Duodenal mucosa (tissue), 2 donors: ENCODE measurements at regions not wholly inside any gene's neighbourhood (a gene's known extent, or its start where the extent isn't known, plus 50 kb on each side); places are given as distances from the start of the nearest gene placed in this dataset.

Experiments
- H3K27ac ChIP-seq: one replicate; pipeline ENCODE4 v1.7.0; 2013; ENCODE audit warnings: low read depth, low read length
- H3K27me3 ChIP-seq, 2 donors: one replicate each; pipeline ENCODE4 v1.7.0; 2013; ENCODE audit warnings: low read length in 2 of 2, control low read depth in 1 of 2; ENCODE audit not compliant: insufficient read depth in 2 of 2, control insufficient read depth in 1 of 2
- H3K36me3 ChIP-seq, 2 donors: one replicate each; pipeline ENCODE4 v1.7.0; 2013; ENCODE audit warnings: low read length in 2 of 2, control low read depth in 1 of 2; ENCODE audit not compliant: insufficient read depth in 2 of 2, control insufficient read depth in 1 of 2
- H3K4me1 ChIP-seq, 2 donors: one replicate each; pipeline ENCODE4 v1.7.0; 2013; ENCODE audit warnings: low read length in 2 of 2, control low read depth in 1 of 2; ENCODE audit not compliant: insufficient read depth in 2 of 2, control insufficient read depth in 1 of 2
- H3K4me3 ChIP-seq, 2 donors: one replicate each; pipeline ENCODE4 v1.7.0; 2013; ENCODE audit warnings: low read length in 2 of 2, low read depth in 1 of 2
- H3K9ac ChIP-seq, 2 donors: one replicate each; pipeline ENCODE4 v1.7.0; 2013; ENCODE audit warnings: low read length in 2 of 2, low read depth in 1 of 2
- H3K9me3 ChIP-seq, 2 donors: one replicate each; pipeline ENCODE4 v1.7.0; 2013; ENCODE audit warnings: low read length in 2 of 2, control low read depth in 1 of 2; ENCODE audit not compliant: control insufficient read depth in 1 of 2

DNA sequence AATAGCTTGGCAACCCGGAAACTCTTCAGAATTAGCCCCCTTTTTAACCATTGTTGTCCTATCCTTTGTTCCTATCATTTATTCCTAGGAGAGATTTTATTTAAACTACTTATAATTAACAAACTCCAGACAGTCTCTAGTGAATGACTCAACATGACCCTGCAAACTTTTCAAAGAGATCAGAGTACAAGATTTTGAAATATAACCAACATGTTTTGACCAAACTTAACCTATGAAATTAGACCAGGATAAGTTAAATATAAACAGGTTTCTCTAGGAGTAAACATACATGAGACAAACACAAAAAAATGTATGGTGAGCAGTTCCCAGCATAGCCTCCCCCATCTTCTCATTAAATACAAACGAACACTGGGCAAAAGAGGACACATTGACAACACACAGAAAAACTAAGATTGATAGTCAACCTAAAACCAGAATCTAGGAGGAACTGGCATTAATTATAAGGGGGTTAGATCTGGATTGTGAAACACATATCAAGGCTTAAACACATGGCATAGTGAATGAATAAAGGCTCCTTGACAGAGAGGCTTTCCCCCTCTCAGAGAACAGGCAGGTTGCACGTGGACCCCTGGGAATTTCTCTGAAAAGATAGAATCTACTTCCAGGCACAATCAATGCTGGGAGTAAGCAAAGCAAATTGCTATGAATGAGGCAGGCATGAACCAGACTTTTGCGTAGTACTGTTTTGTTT is 284.1 kb downstream of the IRS1 start:
- no peaks in the 10 kb centered on the region for H3K36me3 ChIP-seq
- H3K9ac ChIP-seq, result no peak overlapping the region
- H3K27ac ChIP-seq, result no peak overlapping the region
- no peaks in the 10 kb centered on the region for H3K4me1 ChIP-seq
- no peaks in the 10 kb centered on the region for H3K27me3 ChIP-seq
- no peak overlapping the region for H3K4me3 ChIP-seq
- H3K9me3 ChIP-seq, result no peaks in the 10 kb centered on the region

DNA sequence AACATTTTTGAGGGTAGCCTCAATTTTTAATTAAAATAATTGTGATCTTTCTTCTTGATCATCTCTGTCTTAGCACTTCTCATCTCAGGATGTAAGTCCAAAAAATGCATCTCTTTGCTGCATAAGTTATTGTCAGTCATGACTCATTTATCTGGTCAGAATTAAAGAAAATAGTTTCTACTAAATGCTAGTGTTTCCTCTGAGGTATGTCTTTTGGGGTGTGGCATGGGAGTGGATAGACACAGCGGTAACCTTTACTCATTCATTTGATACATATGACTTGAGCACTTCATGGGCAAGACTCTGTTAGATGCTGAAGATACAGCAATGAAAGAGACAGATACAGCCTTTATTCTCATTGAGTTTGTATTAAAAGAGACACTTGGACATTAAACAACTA is 284.7 kb downstream of the IRS1 start:
- Histone ChIP-seq H3K9ac (no peak overlapping the region), H3K4me1 (no peaks in the 10 kb centered on the region), H3K27me3 (no peaks in the 10 kb centered on the region), H3K9me3 (no peaks in the 10 kb centered on the region), H3K4me3 (no peak overlapping the region), H3K27ac (no peak overlapping the region), H3K36me3 (no peaks in the 10 kb centered on the region)

- Histone ChIP-seq H3K36me3 (no peaks in the 10 kb centered on the region), H3K27ac (no peak overlapping the region), H3K4me3 (no peak overlapping the region), H3K9ac (no peak overlapping the region), H3K27me3 (no peaks in the 10 kb centered on the region), H3K4me1 (no peaks in the 10 kb centered on the region), H3K9me3 (no peaks in the 10 kb centered on the region)
These were observed 288.3 kb downstream of the IRS1 start for GRCh38 chr2:226511311-226511710.

- H3K27ac ChIP-seq, result no peak overlapping the region
- H3K9ac ChIP-seq, result no peak overlapping the region
- no peaks in the 10 kb centered on the region for H3K9me3 ChIP-seq
- H3K4me1 ChIP-seq, result no peaks in the 10 kb centered on the region
- H3K27me3 ChIP-seq, result no peaks in the 10 kb centered on the region
- H3K36me3 ChIP-seq, result no peaks in the 10 kb centered on the region
- no peak overlapping the region for H3K4me3 ChIP-seq
These were observed 290.9 kb downstream of the IRS1 start for GRCh38 chr2:226508683-226509082.

DNA sequence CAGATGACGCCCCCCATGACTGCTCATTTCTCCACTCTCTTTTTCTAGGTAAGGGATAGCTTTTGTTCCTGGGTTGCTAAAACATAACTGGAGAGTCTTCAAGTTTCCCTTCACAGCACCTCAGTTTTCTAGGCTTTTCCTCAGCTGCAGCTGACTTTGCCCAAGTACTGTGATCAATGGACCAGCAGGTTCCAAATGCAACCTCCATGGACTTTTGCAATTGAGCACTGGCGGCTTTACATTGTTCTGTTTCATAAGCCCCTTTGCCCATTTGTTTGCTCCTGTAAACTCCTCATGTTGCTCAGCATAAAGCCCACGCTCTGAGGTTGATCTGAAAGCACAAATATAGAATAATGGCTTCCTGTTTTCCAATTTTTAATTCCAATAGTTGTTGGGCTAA is 291.6 kb downstream of the IRS1 start:
- Histone ChIP-seq H3K4me3 (no peak overlapping the region), H3K27ac (no peak overlapping the region), H3K4me1 (no peaks in the 10 kb centered on the region), H3K9ac (no peak overlapping the region), H3K36me3 (no peaks in the 10 kb centered on the region), H3K27me3 (no peaks in the 10 kb centered on the region), H3K9me3 (no peaks in the 10 kb centered on the region)

- H3K27me3 ChIP-seq, result no peaks in the 10 kb centered on the region
- no peak overlapping the region for H3K9ac ChIP-seq
- no peaks in the 10 kb centered on the region for H3K9me3 ChIP-seq
- no peak overlapping the region for H3K4me3 ChIP-seq
- H3K36me3 ChIP-seq, result no peaks in the 10 kb centered on the region
- no peak overlapping the region for H3K27ac ChIP-seq
- H3K4me1 ChIP-seq, result no peaks in the 10 kb centered on the region
These were observed 302.3 kb downstream of the IRS1 start for GRCh38 chr2:226497146-226497909.

- H3K4me1 ChIP-seq, result no peaks in the 10 kb centered on the region
- no peaks in the 10 kb centered on the region for H3K36me3 ChIP-seq
- no peak overlapping the region for H3K9ac ChIP-seq
- H3K9me3 ChIP-seq, result no peaks in the 10 kb centered on the region
- H3K27ac ChIP-seq, result no peak overlapping the region
- H3K27me3 ChIP-seq, result no peaks in the 10 kb centered on the region
- no peak overlapping the region for H3K4me3 ChIP-seq
These were observed 303.4 kb downstream of the IRS1 start for GRCh38 chr2:226496273-226496550.

DNA sequence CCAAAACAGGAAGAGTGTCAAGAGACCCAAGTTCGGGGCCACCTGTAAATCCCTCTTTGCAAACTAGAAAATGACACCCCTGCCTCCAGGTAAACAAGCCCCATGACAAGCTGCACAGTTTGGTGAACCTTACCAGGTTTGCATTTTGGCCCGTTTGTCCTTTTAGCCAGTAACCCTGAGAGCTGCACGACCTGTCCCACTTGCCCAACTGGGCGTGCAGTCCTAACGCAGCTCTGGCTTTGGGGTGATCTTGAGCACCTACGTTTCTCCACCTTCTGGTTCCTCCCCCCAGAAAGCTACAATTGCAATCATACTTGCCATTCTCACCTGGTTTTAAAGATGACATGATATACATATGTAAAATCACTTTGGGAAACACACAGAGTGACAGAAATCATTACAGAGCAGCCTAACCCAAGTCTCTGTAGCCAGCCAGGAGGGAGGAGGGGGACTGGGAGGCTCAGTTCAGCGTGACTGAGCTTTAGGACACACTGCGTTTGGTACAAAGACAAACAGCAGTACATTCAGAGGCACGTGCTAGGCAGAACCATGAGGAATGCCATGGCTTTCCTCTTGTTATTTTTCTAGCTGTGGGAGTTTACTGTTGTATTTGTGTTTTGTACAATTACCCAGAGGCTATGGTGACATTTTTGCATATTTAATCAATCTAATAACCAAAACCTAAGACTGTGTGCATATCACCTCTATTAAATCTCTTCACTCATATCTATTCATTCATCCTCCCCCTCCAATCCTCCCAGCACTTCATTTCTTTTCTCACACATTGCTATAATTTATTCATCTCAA is 304.0 kb downstream of the IRS1 start:
- no peaks in the 10 kb centered on the region for H3K9me3 ChIP-seq
- no peak overlapping the region for H3K9ac ChIP-seq
- H3K36me3 ChIP-seq, result no peaks in the 10 kb centered on the region
- no peaks in the 10 kb centered on the region for H3K4me1 ChIP-seq
- H3K27ac ChIP-seq, result no peak overlapping the region
- no peak overlapping the region for H3K4me3 ChIP-seq
- H3K27me3 ChIP-seq, result no peaks in the 10 kb centered on the region

GRCh38 chr2:226491112-226491511 is 308.5 kb downstream of the IRS1 start:
- no peaks in the 10 kb centered on the region for H3K9me3 ChIP-seq
- no peaks in the 10 kb centered on the region for H3K36me3 ChIP-seq
- H3K9ac ChIP-seq, result no peak overlapping the region
- no peaks in the 10 kb centered on the region for H3K27me3 ChIP-seq
- H3K4me3 ChIP-seq, result no peak overlapping the region
- no peaks in the 10 kb centered on the region for H3K4me1 ChIP-seq
- H3K27ac ChIP-seq, result no peak overlapping the region

- Histone ChIP-seq H3K27ac (no peak overlapping the region), H3K36me3 (no peaks in the 10 kb centered on the region), H3K4me1 (no peaks in the 10 kb centered on the region), H3K9ac (no peak overlapping the region), H3K27me3 (no peaks in the 10 kb centered on the region), H3K4me3 (no peak overlapping the region), H3K9me3 (no peaks in the 10 kb centered on the region)
These were observed 309.7 kb downstream of the IRS1 start for GRCh38 chr2:226489775-226490541.
